ENCODE measurements at regions not wholly inside any gene's neighbourhood (a gene's known extent, or its start where the extent isn't known, plus 50 kb on each side); places are given as distances from the start of the nearest gene placed in this dataset.

GRCh38 chr13:50071379-50071778 is 56.1 kb downstream of the KCNRG start:
- CTCF ChIA-PET, result interaction anchor here (1.4 kb wide), 1 partner anchor 74 kb away, joined by 5 read pairs; no protein-coding TSS in a partner anchor
- Mint-ChIP-seq H3K4me3 (no peak overlapping the region), H3K4me1 (ENCODE audit: low read depth) (peaks cover 18% of the 10 kb centered on the region), H3K27ac (no peak overlapping the region), H3K36me3 (peaks cover 38% of the 10 kb centered on the region), H3K27me3 (peaks cover 3% of the 10 kb centered on the region), H3K9me3 (no peaks in the 10 kb centered on the region)
- DNase-seq, result no peak
- POLR2A ChIA-PET, result interaction anchor here (1.2 kb wide), 1 partner anchor 10 kb away, joined by 3 read pairs; no protein-coding TSS in a partner anchor
- intact Hi-C loops (cut with micrococcal nuclease), result no loop called here

GRCh38 chr13:50072676-50073075 is 57.4 kb downstream of the KCNRG start:
- Mint-ChIP-seq H3K4me1 (ENCODE audit: low read depth) (peaks cover 26% of the 10 kb centered on the region), H3K9me3 (no peaks in the 10 kb centered on the region), H3K4me3 (no peak overlapping the region), H3K36me3 (peaks cover 31% of the 10 kb centered on the region), H3K27me3 (peaks cover 6% of the 10 kb centered on the region), H3K27ac (no peak overlapping the region)
- intact Hi-C loops (cut with micrococcal nuclease), result no loop called here
- DNase-seq, result no peak
- ChIA-PET POLR2A (no interaction called here), CTCF (no interaction called here)

- intact Hi-C loops (cut with micrococcal nuclease), result no loop called here
- H3K4me1 Mint-ChIP-seq (ENCODE audit: low read depth), result peaks cover 27% of the 10 kb centered on the region
- H3K9me3 Mint-ChIP-seq, result no peaks in the 10 kb centered on the region
- peaks cover 8% of the 10 kb centered on the region for H3K27me3 Mint-ChIP-seq
- no peak for DNase-seq
- ChIA-PET CTCF (no interaction called here), POLR2A (no interaction called here)
- no peak overlapping the region for H3K27ac Mint-ChIP-seq
- H3K36me3 Mint-ChIP-seq, result peaks cover 27% of the 10 kb centered on the region
- H3K4me3 Mint-ChIP-seq, result no peak overlapping the region
Measured at GRCh38 chr13:50073340-50073739, 58.1 kb downstream of the KCNRG start.

- Mint-ChIP-seq H3K27ac (no peak overlapping the region), H3K27me3 (peaks cover 10% of the 10 kb centered on the region), H3K9me3 (no peaks in the 10 kb centered on the region), H3K4me3 (no peak overlapping the region), H3K4me1 (ENCODE audit: low read depth) (peaks cover 34% of the 10 kb centered on the region), H3K36me3 (peaks cover 28% of the 10 kb centered on the region)
- intact Hi-C loops (cut with micrococcal nuclease), result no loop called here
- ChIA-PET POLR2A (interaction anchor here (0.6 to 2.7 kb wide), 3 partner anchors 10 to 170 kb away, joined by 3 to 7 read pairs (median 3); partner anchors contain the start of gene TRIM13), CTCF (interaction anchor here (1.5 kb wide), 1 partner anchor 98 kb away, joined by 4 read pairs; no protein-coding TSS in a partner anchor)
- no peak for DNase-seq
Measured at GRCh38 chr13:50074843-50075242, 59.6 kb downstream of the KCNRG start.

GRCh38 chr13:50075619-50076097 is 60.4 kb downstream of the KCNRG start:
- peaks cover 33% of the 10 kb centered on the region for H3K36me3 Mint-ChIP-seq

GRCh38 chr13:50077431-50077830 is 62.2 kb downstream of the KCNRG start:
- ChIA-PET POLR2A (interaction anchor here (1.1 kb wide), 1 partner anchor 80 kb away, joined by 3 read pairs; no protein-coding TSS in a partner anchor), CTCF (interaction anchor here (0.7 to 5.9 kb wide), 3 partner anchors 34 to 1025 kb away, joined by 3 to 51 read pairs (median 3); partner anchors contain the start of gene TRIM13)
- Mint-ChIP-seq H3K36me3 (peaks cover 29% of the 10 kb centered on the region), H3K4me1 (ENCODE audit: low read depth) (peaks cover 28% of the 10 kb centered on the region), H3K9me3 (no peaks in the 10 kb centered on the region), H3K27me3 (peaks cover 10% of the 10 kb centered on the region), H3K27ac (no peak overlapping the region), H3K4me3 (no peak overlapping the region)
- intact Hi-C loops (cut with micrococcal nuclease), result no loop called here
- no peak for DNase-seq

More at GRCh38 chr13:50075619-50076097, 60.4 kb downstream of the KCNRG start:
- DNase-seq, result no peak
- H3K4me3 Mint-ChIP-seq, result no peak overlapping the region
- H3K27me3 Mint-ChIP-seq, result peaks cover 10% of the 10 kb centered on the region
- ChIA-PET POLR2A (interaction anchor here (0.9 to 2.7 kb wide), 3 partner anchors 9 to 78 kb away, joined by 3 to 7 read pairs (median 3); partner anchors contain the start of gene TRIM13), CTCF (interaction anchor here (1.5 kb wide), 1 partner anchor 99 kb away, joined by 4 read pairs; no protein-coding TSS in a partner anchor)
- no peak overlapping the region for H3K27ac Mint-ChIP-seq
- no peaks in the 10 kb centered on the region for H3K9me3 Mint-ChIP-seq
- intact Hi-C loops (cut with micrococcal nuclease), result no loop called here
- H3K4me1 Mint-ChIP-seq (ENCODE audit: low read depth), result peaks cover 34% of the 10 kb centered on the region

- Mint-ChIP-seq H3K27me3 (peaks cover 10% of the 10 kb centered on the region), H3K4me3 (peak overlapping the region; percentile 42), H3K27ac (no peak overlapping the region), H3K36me3 (peaks cover 29% of the 10 kb centered on the region), H3K4me1 (ENCODE audit: low read depth) (peaks cover 34% of the 10 kb centered on the region), H3K9me3 (no peaks in the 10 kb centered on the region)
- intact Hi-C loops (cut with micrococcal nuclease), result no loop called here
- CTCF ChIA-PET, result interaction anchor here (0.7 to 5.9 kb wide), 4 partner anchors 33 to 1024 kb away, joined by 3 to 51 read pairs (median 3); partner anchors contain the start of gene TRIM13
- no peak for DNase-seq
- POLR2A ChIA-PET, result interaction anchor here (1.1 to 6.3 kb wide), 2 partner anchors 48 to 81 kb away, joined by 3 to 132 read pairs; no protein-coding TSS in a partner anchor
Measured at GRCh38 chr13:50078231-50078894, 63.1 kb downstream of the KCNRG start.

- peak overlapping the region; percentile 99 for H3K4me3 Mint-ChIP-seq
- H3K4me1 Mint-ChIP-seq (ENCODE audit: low read depth), result peaks cover 38% of the 10 kb centered on the region
- DNase-seq, result no peak
- H3K36me3 Mint-ChIP-seq, result peaks cover 25% of the 10 kb centered on the region
- CTCF ChIA-PET, result interaction anchor here (0.9 to 5.9 kb wide), 6 partner anchors 10 to 833 kb away, joined by 3 to 51 read pairs (median 8); partner anchors contain the start of genes SPRYD7 and TRIM13
- POLR2A ChIA-PET, result interaction anchor here (6.3 kb wide), 1 partner anchor 48 kb away, joined by 132 read pairs; no protein-coding TSS in a partner anchor
- peaks cover 10% of the 10 kb centered on the region for H3K27me3 Mint-ChIP-seq
- intact Hi-C loops (cut with micrococcal nuclease), result no loop called here
- no peak overlapping the region for H3K27ac Mint-ChIP-seq
- H3K9me3 Mint-ChIP-seq, result no peaks in the 10 kb centered on the region
Measured at GRCh38 chr13:50078895-50079654, 63.8 kb downstream of the KCNRG start.

GRCh38 chr13:50079655-50080202 is 64.5 kb downstream of the KCNRG start:
- peaks cover 10% of the 10 kb centered on the region for H3K27me3 Mint-ChIP-seq
- CTCF ChIA-PET, result interaction anchor here (0.5 to 5.9 kb wide), 8 partner anchors 11 to 832 kb away, joined by 3 to 51 read pairs (median 4); partner anchors contain the start of genes SPRYD7 and TRIM13
- H3K9me3 Mint-ChIP-seq, result no peaks in the 10 kb centered on the region
- H3K4me1 Mint-ChIP-seq (ENCODE audit: low read depth), result peaks cover 41% of the 10 kb centered on the region
- peak overlapping the region; percentile 100 for H3K27ac Mint-ChIP-seq
- POLR2A ChIA-PET, result interaction anchor here (1.7 to 6.3 kb wide), 3 partner anchors 15 to 82 kb away, joined by 7 to 132 read pairs (median 38); partner anchors contain the start of gene TRIM13
- intact Hi-C loops (cut with micrococcal nuclease), result loop anchor here (5.0 to 10.0 kb wide), 4 partner anchors 348 to 1503 kb away; partner anchors contain the start of genes CAB39L, SETDB2 and WDFY2
- peak overlapping the region; percentile 99 for H3K4me3 Mint-ChIP-seq
- H3K36me3 Mint-ChIP-seq, result peaks cover 23% of the 10 kb centered on the region
- DNase-seq, result no peak

- Mint-ChIP-seq H3K36me3 (peaks cover 23% of the 10 kb centered on the region), H3K4me3 (peak overlapping the region; percentile 99), H3K27ac (peak overlapping the region; percentile 100), H3K9me3 (no peaks in the 10 kb centered on the region), H3K4me1 (ENCODE audit: low read depth) (peaks cover 44% of the 10 kb centered on the region), H3K27me3 (peaks cover 10% of the 10 kb centered on the region)
- POLR2A ChIA-PET, result interaction anchor here (0.7 to 6.3 kb wide), 10 partner anchors 14 to 832 kb away, joined by 3 to 132 read pairs (median 4); partner anchors contain the start of gene TRIM13
- intact Hi-C loops (cut with micrococcal nuclease), result loop anchor here (5.0 to 10.0 kb wide), 4 partner anchors 347 to 1502 kb away; partner anchors contain the start of genes CAB39L, SETDB2 and WDFY2
- peak; percentile 43 for DNase-seq
- CTCF ChIA-PET, result interaction anchor here (0.5 to 5.9 kb wide), 14 partner anchors 11 to 1237 kb away, joined by 3 to 51 read pairs (median 4); partner anchors contain the start of genes SPRYD7 and TRIM13
Measured at GRCh38 chr13:50080203-50080910, 65.1 kb downstream of the KCNRG start.

Data from activated CD4-positive, alpha-beta memory T cell treated with anti-CD3 and anti-CD28 coated beads for 36 hours (primary cell).